LHCN-M2 (cell line): ENCODE measurements at regions not wholly inside any gene's neighbourhood (a gene's known extent, or its start where the extent isn't known, plus 50 kb on each side); places are given as distances from the start of the nearest gene placed in this dataset.

Experiments
- DNase-seq: peaks from one replicate; pipeline ENCODE4 v3.0.0-alpha.2; 2012; ENCODE audit warnings: low read depth

DNA sequence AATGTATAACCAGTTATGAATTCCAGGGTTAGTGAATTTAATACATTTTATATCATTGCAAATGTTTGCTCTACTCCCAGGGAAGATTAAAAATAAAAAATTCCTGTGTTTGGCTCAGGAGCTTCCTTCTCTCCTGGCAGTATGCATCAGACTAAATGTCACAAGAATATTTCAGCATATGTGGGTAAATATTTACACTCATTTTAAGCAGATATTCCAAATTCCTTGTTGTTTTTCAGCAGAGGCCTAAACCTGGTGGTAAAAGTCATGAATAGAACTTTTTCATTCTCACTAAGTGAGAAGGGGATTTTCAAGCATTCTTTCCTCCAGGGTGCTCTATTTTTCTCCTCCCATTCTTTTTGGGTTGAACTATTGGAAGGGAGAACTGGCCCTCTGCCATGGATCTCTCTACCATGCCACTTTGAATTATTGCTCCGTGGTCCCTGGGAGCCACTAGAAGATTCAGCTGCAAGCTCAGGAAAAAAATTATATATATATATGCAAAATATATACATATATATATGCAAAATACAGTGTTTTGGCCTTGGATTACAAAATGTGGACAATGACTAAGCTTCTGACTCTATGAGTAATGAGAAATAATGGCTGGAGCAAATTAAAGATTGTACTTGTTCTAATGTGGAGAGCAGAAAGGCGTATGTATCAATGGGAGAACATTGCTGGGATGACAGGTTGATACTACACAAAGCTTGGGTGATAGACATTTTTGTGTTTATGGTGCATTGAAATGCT, 180.6 kb upstream of the PAPPA start:
- DNase-seq: no peak

DNA sequence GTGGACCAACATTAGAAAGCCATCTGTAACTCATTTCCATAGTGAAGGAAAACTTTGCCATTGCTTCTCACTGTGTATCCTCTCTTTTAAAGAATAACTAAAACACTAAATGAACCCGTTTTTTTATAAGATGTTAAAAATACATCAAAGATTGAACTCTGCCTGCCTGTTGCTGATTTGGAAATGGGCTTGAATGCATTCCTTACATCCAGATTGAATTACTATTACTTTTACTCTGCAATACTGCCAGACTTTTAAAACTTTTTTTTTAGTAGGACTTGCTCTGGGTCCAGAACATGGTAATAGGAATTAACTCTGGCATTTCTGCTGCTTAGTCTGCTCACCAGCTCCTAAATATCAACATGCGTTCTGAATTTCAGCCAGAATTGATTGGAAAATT, 176.8 kb upstream of the PAPPA start:
- no peak for DNase-seq

DNA sequence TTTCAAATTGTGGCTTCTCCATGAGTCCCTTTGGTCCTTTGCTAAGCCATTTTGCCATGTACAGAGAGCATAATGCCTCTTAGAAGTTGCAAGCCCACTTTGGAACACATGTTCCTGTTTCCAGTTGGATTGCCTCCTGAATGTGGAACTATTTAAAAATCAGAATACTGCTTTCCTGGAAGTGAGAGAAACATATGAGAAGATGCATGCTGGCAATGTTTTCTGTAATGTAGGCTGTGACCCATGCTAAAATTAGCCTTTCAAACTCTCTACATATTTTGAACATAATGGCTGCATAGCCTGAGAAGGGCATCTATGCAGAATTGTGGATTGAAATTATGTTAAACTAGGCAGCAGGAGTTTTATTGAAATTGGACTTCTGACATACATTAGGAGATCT, 175.5 kb upstream of the PAPPA start:
- no peak for DNase-seq

DNA sequence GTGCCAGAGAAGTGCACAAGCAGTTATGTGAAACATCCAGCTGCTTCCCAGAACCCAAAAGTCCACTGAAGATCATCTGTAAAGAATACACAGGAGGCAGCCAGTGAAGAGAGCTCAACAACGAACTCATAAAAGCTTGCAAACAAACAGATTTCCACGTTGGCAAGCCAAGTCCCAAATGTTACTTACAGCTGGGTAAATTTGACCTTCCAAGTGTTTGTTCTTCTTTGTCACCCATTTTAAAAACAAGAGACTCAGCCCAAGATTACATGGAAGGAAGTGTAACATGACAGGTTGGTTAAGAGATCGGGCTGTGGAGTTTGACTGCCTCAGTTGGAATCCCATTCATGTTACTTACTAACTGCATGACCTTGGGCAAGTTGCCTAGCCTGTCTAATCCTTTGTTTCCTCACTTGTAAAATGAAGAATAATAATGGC, 174.9 kb upstream of the PAPPA start:
- no peak for DNase-seq

DNA sequence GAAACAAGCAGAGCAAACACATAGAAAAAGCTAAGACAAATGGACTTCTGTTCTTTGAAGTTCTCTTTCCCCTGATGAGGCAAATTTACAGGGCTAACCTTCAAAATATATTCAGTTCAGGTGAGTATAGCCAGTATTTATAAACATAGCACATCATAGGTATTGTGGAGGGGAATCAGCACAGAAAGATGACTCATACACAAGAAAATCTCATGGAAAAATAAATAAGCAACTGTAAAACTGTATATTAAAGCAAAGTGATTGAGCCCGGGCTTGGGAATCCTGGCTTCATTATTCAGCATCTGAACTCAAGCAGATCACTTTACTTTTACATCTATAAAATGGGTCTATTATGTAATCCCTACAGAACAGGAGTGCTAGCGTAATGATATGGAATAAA, 173.5 kb upstream of the PAPPA start:
- DNase-seq: no peak

DNA sequence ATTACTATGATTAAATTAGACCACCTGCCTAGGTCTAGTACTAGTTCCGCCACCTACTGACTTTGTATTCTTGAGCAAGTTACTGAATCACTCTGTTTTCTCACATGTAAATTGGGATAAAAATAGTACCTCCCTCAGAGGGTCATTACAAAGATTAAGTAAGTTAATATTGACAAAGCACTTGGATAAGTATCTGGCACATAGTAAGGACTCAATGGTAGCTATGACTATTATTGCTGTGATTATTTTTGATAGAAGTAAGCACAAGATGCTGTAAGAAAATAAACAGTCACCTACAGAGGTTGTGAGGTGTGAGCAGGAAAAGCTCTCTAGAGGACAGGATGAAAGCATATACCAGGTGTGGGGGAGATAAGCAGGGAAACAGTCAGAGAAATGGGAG, 173.1 kb upstream of the PAPPA start:
- DNase-seq: no peak

DNA sequence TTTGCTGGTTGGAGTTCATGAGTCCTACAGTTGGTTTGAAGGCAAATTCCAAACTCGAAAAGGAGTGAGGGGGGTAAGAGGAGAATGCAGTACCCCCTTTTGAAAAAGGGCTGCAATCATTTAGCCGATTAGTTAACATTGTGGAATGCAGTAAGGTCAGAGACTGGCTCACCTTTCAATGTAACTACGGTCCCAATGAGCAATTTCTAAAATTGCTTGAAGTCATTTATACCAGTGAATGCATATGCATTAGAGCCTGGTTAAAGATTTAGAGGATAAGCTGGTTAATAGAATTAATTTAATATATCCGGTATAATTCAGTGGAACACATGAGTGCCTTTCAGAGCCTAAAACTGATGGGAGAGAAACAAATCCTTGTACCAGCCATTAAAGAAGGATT, 172.6 kb upstream of the PAPPA start:
- no peak for DNase-seq

DNA sequence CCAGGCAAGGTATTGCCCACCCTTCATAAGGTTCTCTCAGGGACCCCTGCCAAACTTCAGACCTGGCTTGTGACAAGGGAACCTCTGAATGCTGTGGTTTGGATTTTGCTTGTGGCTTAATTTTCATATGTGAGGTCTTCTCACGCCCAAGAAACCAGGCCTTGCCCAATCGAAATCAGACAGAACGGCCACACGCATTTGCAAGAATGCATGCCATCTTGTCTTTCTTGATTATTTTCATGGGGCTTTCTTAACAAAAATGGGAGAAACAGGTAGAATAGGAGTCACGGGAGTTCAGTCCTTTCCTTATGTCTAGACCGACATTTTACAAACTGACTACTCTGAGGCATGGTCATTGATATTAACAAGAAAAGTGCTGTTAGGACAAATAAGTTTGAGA, 170.2 kb upstream of the PAPPA start:
- no peak for DNase-seq

DNA sequence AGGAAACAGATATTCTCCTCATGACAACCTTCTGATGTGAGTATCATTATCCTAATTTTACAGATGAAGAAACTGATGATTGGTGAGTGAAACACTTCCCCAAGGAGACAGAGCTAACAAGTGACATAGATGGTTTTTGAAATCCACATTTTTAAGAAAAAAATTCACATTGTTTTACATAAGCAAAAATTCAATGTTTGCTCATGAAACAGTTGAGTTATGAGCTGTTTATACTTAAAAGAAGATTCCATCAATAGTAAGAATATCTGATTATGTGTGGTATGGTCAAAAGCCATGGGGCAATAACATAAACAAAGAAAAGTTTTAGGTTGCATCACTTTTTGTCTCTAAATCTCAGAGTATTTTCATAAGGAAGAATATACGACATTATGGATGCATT, 167.9 kb upstream of the PAPPA start:
- DNase-seq: no peak

DNA sequence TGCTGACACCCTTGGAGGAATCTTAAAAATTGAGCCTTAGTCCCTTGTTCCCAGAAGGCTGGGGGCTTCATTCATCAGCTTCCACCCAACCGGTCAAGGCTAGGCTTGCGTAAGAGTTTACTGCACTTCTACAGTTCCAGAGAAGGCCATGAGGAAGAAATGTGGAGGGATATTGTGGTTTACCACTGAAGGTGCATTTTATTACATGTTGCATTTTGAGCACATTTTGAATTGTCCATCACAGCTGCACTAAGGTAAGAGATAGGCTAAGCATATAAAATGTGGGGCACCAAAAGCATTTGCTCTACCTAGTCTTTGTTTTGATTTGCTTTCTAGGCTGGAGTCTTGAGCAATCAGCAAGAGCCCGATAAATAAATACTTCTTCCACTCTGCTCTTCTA, 167.1 kb upstream of the PAPPA start:
- no peak for DNase-seq

DNA sequence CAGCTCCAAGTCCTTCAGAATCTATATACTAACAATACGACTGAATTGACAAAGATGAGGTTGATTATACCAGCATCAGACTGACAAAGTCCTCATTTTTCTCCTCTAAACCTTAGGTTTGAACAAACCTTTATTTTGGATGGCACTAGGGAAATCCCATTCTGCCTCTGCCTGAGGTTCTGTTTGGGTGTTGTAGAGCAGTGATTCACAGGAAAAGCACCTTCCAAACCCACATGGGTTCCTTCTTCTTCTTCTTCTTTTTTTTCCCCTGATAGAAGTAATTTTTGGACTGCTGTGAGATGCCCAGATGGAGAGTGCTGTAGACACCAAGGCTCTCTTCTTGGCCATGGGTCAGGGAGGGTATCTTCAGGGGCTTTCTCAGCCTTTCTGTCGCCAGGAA, 164.9 kb upstream of the PAPPA start:
- DNase-seq: no peak

DNA sequence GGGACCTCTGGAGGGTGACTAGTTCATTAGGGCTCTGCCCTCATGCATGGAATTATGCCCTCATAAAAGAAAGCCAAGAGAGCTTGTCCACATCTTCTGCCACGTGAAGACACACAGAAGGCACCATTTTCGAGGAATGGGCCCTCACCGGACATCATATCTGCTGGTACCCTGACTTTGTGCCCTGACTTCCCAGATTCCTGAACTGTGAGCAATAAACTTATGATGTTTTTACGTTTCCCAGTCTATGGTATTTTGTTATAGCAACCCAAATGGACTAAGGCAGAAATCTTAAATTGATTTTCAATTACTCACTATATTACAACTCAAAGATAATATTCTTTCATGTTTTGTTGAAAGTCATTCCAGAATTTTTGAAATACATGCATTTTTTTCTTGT, 163.8 kb upstream of the PAPPA start:
- no peak for DNase-seq

DNA sequence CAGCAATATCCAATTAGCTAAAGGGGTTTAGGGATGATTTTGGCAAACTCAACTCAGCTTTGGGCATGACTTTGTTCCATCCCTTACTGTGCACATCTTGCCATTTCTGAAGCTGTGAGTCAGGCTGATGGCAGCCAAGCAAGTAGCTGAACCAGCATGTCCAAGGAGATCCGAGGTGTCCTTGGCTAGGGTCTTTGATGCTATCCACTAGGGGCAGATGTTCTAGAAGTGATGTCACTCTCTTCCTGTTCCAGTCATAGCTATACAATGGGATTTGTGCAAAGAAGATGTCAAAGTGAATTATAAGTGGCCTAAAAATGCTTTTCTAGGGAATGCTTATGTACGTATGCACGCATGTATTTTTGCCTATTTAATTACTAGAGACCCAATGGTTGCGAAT, 160.8 kb upstream of the PAPPA start:
- no peak for DNase-seq

DNA sequence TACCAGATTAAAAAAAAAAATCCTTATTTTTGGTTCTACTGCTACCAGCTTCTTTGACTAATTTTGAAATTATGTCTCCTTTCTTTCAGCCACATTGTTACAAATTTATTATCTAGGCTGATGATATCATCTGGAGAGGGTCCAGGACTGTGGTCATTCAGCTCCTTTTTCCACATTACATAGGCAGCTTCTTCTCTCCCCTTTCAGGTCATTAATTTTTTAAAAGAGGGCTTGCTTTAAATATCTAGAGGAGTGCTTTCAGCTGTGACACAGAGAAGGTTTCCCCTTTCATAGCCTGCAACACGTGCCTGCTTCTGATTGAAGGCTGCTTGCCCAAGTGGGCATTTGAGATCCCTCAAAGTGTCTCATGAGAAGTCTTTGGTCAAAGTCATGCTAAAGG, 155.7 kb upstream of the PAPPA start:
- DNase-seq: peak; percentile 84

DNA sequence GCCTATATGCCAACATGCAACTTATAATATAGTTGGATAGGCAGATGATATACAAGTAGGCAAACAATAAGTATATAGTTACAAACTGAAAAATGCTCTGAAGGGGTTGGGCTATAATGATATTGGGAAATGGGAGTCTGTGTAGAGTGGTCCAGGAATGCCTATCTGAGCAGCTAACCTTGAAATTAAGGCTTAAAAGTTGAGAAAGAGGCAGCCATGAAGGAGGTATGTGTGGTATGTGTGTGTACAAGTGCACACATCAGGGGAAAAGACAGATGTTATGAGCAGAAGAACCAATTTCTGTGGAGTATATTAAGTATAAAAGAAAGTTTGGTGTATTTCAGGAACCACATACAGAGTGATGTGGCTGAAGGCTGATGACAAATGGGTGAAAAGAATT, 154.9 kb upstream of the PAPPA start:
- DNase-seq: no peak

DNA sequence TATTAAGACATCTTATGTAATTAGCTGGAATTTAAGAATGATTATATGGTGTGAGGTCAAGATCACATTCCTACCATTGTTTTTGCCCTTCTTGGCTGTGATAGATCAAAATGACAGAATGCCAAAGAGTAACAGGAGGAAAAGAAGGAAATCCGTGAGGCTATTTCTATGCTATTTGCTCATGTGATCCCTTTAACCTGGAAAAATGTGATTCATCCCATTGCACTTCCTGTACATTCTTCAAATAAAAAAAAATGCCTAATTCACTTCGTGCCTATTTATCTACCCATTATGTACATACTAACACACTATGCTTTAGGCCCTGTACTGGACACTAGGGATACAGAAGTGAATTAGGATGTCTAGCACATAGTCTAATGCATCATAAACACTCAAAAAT, 154.1 kb upstream of the PAPPA start:
- DNase-seq: no peak

DNA sequence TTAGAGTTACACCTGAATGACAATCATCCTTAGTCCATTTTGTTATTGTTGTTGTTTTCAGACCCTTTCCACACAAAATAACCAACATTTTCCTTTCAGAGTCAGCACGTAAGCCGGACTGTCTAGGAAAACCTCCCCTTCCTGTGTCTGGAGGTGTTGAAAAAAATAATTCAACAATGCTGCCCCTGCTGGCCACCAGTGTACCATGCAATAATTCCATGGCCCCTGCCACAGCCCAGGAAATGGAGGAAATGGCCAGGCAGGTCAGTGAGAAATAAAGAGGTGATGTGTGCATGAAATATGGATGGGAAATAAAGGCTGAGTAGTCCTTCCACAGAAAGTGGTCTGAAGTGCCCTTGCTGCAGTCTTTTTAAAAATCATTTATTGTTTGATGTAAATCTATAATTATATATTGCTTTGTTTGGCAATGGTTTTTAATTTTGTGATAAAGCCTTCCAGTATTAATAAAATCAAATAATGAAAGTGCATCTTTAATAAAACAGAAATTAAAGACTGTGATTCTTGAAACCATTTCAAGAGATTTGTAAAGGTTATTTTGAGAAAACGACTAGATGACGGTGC, 152.8 kb upstream of the PAPPA start:
- DNase-seq: no peak

DNA sequence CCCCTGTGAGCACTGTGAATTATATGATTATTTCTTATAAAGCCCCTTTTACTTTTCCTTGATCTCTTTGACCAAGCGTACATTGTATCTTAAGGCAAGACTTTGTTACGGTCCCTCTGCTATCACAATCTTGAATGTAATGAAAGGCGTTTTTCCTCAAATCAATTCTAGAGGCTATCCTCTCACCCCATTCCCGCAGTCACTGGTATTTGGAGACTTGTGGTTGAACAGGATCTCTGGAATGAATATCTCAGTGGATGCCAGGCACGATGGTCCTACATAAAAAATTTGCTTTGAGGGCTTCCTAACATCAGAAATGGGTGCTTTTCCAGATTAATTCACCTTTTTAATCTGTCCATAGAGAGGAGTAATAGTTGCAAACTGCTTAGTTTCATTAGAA, 151.4 kb upstream of the PAPPA start:
- no peak for DNase-seq

DNA sequence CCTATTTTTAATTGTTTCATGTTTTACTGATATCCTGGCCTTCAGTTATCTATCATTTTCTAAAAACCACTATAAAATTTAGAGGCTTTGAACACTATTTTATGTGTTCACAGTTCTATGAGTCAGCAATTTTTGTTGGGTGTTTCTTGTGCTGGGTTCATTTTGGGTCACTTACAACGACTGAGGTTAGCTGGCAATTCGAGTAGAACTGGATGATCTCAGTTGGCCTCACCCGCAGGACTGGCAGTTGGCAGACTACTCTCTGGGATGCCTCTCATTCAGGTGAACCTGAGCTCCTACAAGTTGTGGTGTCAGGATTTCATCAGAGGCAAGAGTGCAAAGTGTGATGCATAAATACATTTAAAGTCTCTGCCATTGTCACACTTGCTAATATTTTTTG, 151.0 kb upstream of the PAPPA start:
- DNase-seq: peak; percentile 84

DNA sequence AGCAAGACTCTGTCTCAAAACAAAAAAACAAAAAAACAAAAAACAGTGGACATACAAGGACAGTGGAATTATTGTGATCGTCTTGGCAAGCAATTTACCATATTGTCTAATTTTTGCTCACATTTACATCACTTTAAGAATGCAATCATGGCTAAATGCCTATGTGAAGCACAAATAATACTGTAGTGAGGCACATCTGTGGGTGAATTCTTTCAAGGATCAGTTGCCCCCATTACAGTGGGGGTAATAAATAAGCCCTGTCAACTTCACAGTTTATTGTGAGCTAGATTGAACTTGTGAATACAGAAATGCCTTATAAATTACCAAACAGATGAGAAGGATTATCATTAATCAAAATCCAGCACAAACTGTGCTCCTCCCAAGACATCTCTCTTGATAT, 150.2 kb upstream of the PAPPA start:
- DNase-seq: no peak

DNA sequence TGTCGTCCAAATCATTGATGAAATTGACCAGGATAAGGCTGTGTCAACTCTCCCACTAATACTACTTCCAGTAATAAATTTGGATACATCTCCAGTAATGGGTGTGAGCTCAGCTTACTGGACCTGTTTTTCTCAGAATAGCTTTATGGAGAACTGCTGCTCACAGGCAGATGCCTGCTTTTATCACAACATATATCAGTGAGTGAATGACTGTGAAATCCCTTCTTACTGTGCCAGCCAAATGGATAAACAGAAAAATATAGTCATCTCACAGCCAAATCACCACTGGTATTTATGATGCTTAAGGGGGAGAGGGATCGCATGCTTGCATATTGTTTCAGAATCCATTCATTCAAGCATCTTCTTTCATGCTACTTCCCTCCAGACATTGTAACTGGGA, 148.4 kb upstream of the PAPPA start:
- no peak for DNase-seq

DNA sequence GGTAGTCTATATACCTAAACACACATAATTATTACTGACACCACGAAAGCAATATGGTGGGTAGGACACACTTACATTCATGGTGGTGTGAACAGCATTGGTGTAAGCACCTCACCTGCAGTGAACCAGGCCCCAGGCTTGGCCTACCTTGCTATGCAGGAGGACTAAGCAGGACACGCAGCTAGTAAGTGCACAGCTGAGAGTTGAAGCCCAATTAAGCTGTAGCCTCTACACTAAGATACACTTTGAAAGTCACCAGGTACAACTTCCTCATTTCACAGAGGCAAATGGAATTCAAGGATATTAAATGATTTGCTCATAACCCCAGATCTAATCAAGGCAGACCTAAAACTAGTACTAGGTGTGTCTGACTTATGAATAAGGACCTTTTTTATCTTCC, 145.8 kb upstream of the PAPPA start:
- DNase-seq: no peak

DNA sequence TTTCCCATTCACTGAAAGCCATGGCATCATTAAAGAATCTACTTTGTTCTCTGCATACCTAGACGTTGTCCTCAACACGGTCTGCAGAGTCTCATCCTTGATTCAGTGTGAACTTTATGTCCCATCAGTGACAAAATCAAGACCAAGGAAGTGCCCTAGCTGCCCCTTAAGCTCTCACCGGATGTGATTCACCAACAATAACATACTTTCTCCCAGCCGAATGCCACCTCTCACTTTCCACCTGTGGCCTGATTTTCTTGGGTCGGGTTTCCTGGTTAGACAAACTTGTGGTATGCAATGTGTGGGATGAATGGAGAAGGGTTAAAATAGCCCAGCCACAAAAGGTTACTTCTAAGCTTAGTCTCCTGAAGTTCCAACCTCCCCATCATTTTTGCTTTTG, 145.3 kb upstream of the PAPPA start:
- DNase-seq: peak; percentile 73

DNA sequence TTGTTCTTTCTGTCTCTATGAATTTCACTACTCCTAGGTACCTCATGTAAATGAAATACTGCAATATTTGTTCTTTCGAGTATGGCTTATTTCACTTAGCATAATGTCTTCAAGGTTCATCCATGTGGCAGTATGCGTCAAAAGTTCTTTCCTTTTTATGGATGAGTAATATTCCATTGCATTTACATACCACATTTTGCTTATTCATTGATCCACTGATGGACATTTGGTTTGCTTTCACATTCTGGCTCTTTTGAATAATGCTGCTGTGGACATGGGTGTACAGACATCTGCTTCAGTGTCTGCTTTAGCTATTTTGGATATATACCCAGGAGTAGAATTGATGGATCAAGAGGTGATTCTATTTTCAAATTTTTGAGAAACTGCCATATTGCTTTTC, 144.2 kb upstream of the PAPPA start:
- DNase-seq: no peak
